ENCODE measurements at regions not wholly inside any gene's neighbourhood (a gene's known extent, or its start where the extent isn't known, plus 50 kb on each side); places are given as distances from the start of the nearest gene placed in this dataset.

GRCh38 chr17:71503710-71504465, 616.9 kb upstream of the SOX9 start:
- TF ChIP-seq POLR2AphosphoS5 (IDR thresholded peaks at IDR 0.05) (no peak), EP300 (IDR thresholded peaks at IDR 0.05) (no peak), CTCF (IDR thresholded peaks at IDR 0.05) (no peak), POLR2A (IDR thresholded peaks at IDR 0.05; ENCODE audit: low read depth) (no peak)
